ENCODE measurements at regions not wholly inside any gene's neighbourhood (a gene's known extent, or its start where the extent isn't known, plus 50 kb on each side); places are given as distances from the start of the nearest gene placed in this dataset.

GRCh38 chr18:27652480-27653121 is 467.5 kb upstream of the CHST9 start:
- in situ Hi-C loops (cut with MboI; ENCODE audit: low pct_ligation_motif_present in 1 of 4, low pct_unique_long_range_greater_than_20kb in 1 of 4, low sequenced_read_pairs in 3 of 4) (no loop called here), intact Hi-C loops (cut with DNase I; ENCODE audit: low total_unique reads) (no loop called here)
- no peak overlapping the region for H3K4me3 ChIP-seq
- H3K36me3 ChIP-seq = no peaks in the 10 kb centered on the region
- DNase-seq = no peak
- H3K9me3 ChIP-seq = no peaks in the 10 kb centered on the region
- TF ChIP-seq POLR2A (IDR thresholded peaks at IDR 0.05) = no peak
- no peak for TF ChIP-seq CTCF (IDR thresholded peaks at IDR 0.05)
- TF ChIP-seq POLR2AphosphoS5 (IDR thresholded peaks at IDR 0.05) = no peak
- no peak for TF ChIP-seq EP300 (IDR thresholded peaks at IDR 0.05; ENCODE audit: low read depth)
- H3K27ac ChIP-seq = no peak overlapping the region
- no peaks in the 10 kb centered on the region for H3K4me1 ChIP-seq
- no peaks in the 10 kb centered on the region for H3K27me3 ChIP-seq
- WGBS, 2 donors (ENCODE audit: low coverage in 1 of 2) = 71 to 80% methylated on average over 1 to 2 of the region's 2 CpGs

- H3K4me3 ChIP-seq = no peak overlapping the region
- in situ Hi-C loops (cut with MboI; ENCODE audit: low pct_ligation_motif_present in 1 of 4, low pct_unique_long_range_greater_than_20kb in 1 of 4, low sequenced_read_pairs in 3 of 4) = no loop called here
- no peak overlapping the region for H3K27ac ChIP-seq
- no peaks in the 10 kb centered on the region for H3K9me3 ChIP-seq
- no peak for DNase-seq
- no peaks in the 10 kb centered on the region for H3K36me3 ChIP-seq
- H3K27me3 ChIP-seq = no peaks in the 10 kb centered on the region
- H3K4me1 ChIP-seq = no peaks in the 10 kb centered on the region
- TF ChIP-seq POLR2AphosphoS5 (IDR thresholded peaks at IDR 0.05) (no peak), CTCF (IDR thresholded peaks at IDR 0.05) (no peak), POLR2A (IDR thresholded peaks at IDR 0.05) (no peak), EP300 (IDR thresholded peaks at IDR 0.05; ENCODE audit: low read depth) (no peak)
- intact Hi-C loops (cut with DNase I; ENCODE audit: low total_unique reads) = no loop called here
- WGBS, 2 donors (ENCODE audit: low coverage in 1 of 2) = 56 to 67% methylated on average over 3 of the region's 3 CpGs
Observed at GRCh38 chr18:27649621-27650020, 464.5 kb upstream of the CHST9 start.

- no peak overlapping the region for H3K4me3 ChIP-seq
- no peak for TF ChIP-seq CTCF (IDR thresholded peaks at IDR 0.05)
- no peak for TF ChIP-seq POLR2AphosphoS5 (IDR thresholded peaks at IDR 0.05)
- TF ChIP-seq EP300 (IDR thresholded peaks at IDR 0.05; ENCODE audit: low read depth) = no peak
- TF ChIP-seq POLR2A (IDR thresholded peaks at IDR 0.05) = no peak
- in situ Hi-C loops (cut with MboI; ENCODE audit: low pct_ligation_motif_present in 1 of 4, low pct_unique_long_range_greater_than_20kb in 1 of 4, low sequenced_read_pairs in 3 of 4) (no loop called here), intact Hi-C loops (cut with DNase I; ENCODE audit: low total_unique reads) (no loop called here)
- H3K9me3 ChIP-seq = no peaks in the 10 kb centered on the region
- no peaks in the 10 kb centered on the region for H3K4me1 ChIP-seq
- H3K27ac ChIP-seq = no peak overlapping the region
- H3K36me3 ChIP-seq = no peaks in the 10 kb centered on the region
- DNase-seq = no peak
- 16 to 17% methylated on average over 1 of the region's 1 CpG for WGBS, 2 donors (ENCODE audit: low coverage in 1 of 2)
- H3K27me3 ChIP-seq = no peaks in the 10 kb centered on the region
Observed at GRCh38 chr18:27645929-27646328, 460.8 kb upstream of the CHST9 start.

- TF ChIP-seq CTCF (IDR thresholded peaks at IDR 0.05) (no peak), POLR2AphosphoS5 (IDR thresholded peaks at IDR 0.05) (no peak), EP300 (IDR thresholded peaks at IDR 0.05; ENCODE audit: low read depth) (no peak), POLR2A (IDR thresholded peaks at IDR 0.05) (no peak)
- in situ Hi-C loops (cut with MboI; ENCODE audit: low pct_ligation_motif_present in 1 of 4, low pct_unique_long_range_greater_than_20kb in 1 of 4, low sequenced_read_pairs in 3 of 4) = no loop called here
Observed at GRCh38 chr18:27636576-27637085, 451.5 kb upstream of the CHST9 start.

More at GRCh38 chr18:27636576-27637085, 451.5 kb upstream of the CHST9 start:
- Histone ChIP-seq H3K9me3 (no peaks in the 10 kb centered on the region), H3K4me1 (no peaks in the 10 kb centered on the region), H3K27me3 (no peaks in the 10 kb centered on the region), H3K4me3 (no peak overlapping the region), H3K36me3 (no peaks in the 10 kb centered on the region), H3K27ac (no peak overlapping the region)
- 66 to 85% methylated on average over 9 of the region's 9 CpGs for WGBS, 2 donors (ENCODE audit: low coverage in 1 of 2)
- intact Hi-C loops (cut with DNase I; ENCODE audit: low total_unique reads) = no loop called here
- no peak for DNase-seq
